GM23338 (cell line): ENCODE measurements at regions not wholly inside any gene's neighbourhood (a gene's known extent, or its start where the extent isn't known, plus 50 kb on each side); places are given as distances from the start of the nearest gene placed in this dataset.

Source experiments
- ATAC-seq: fragments of 200-7000 bp; cut with Tn5 transposase; 3 replicates; pipeline ENCODE4 v1.9.1; 2020
- DNase-seq: peaks from one replicate; pipeline ENCODE4 v3.0.0-alpha.2; 2015; ENCODE audit warnings: low spot score
- H2AFZ ChIP-seq: fragments of 200-600 bp; sonication (generic); 2 replicates; pipeline ENCODE4 v1.8.0; 2016; ENCODE audit warnings: antibody characterized with exemption, mild to moderate bottlenecking, moderate library complexity
- H3F3A ChIP-seq: fragments of 200-600 bp; sonication (generic); replicated peaks from 2 replicates; pipeline ENCODE4 v1.8.0; 2017; ENCODE audit warnings: antibody characterized with exemption, mixed run types, low read depth
- H3K27ac ChIP-seq: fragments of 200-600 bp; sonication (generic); 2 replicates; pipeline ENCODE4 v1.6.1; 2016; ENCODE audit warnings: low read depth
- H3K27me3 ChIP-seq: fragments of 200-600 bp; sonication (generic); 2 replicates; pipeline ENCODE4 v1.8.0; 2016; ENCODE audit warnings: mild to moderate bottlenecking, mixed run types, moderate library complexity; ENCODE audit not compliant: insufficient read depth
- H3K36me3 ChIP-seq: fragments of 200-600 bp; sonication (generic); 2 replicates; pipeline ENCODE4 v1.8.0; 2016; ENCODE audit warnings: mild to moderate bottlenecking; ENCODE audit not compliant: insufficient read depth
- H3K4me1 ChIP-seq: fragments of 200-600 bp; sonication (generic); 2 replicates; pipeline ENCODE4 v1.8.0; 2016; ENCODE audit warnings: mild to moderate bottlenecking, moderate library complexity; ENCODE audit not compliant: insufficient read depth
- H3K4me2 ChIP-seq: fragments of 200-600 bp; sonication (generic); 2 replicates; pipeline ENCODE4 v1.7.1; 2017; ENCODE audit warnings: mixed run types
- H3K4me3 ChIP-seq: fragments of 200-600 bp; sonication (generic); 2 replicates; pipeline ENCODE4 v1.6.1; 2016; ENCODE audit warnings: mixed run types
- H3K79me2 ChIP-seq: fragments of 200-600 bp; sonication (generic); replicated peaks from 2 replicates; pipeline ENCODE4 v1.8.0; 2017; ENCODE audit warnings: mild to moderate bottlenecking; ENCODE audit not compliant: insufficient read depth
- H3K9me2 ChIP-seq: fragments of 200-600 bp; sonication (generic); 2 replicates; pipeline ENCODE4 v1.8.0; 2017; ENCODE audit not compliant: insufficient read depth
- H4K20me1 ChIP-seq: fragments of 200-600 bp; sonication (generic); replicated peaks from 2 replicates; pipeline ENCODE4 v1.8.0; 2017; ENCODE audit warnings: mild to moderate bottlenecking; ENCODE audit not compliant: insufficient read depth
- H3K27ac Mint-ChIP-seq: 2 replicates; pipeline ENCODE4 v1.8.0; 2020; ENCODE audit warnings: inconsistent platforms, mild to moderate bottlenecking, moderate library complexity, mixed read lengths
- H3K27me3 Mint-ChIP-seq: 3 replicates; pipeline ENCODE4 v1.8.0; 2022; ENCODE audit warnings: low read depth, mild to moderate bottlenecking, moderate library complexity, mixed read lengths, inconsistent platforms; ENCODE audit not compliant: insufficient read depth, poor library complexity
- H3K36me3 Mint-ChIP-seq: 3 replicates; pipeline ENCODE4 v1.8.0; 2021; ENCODE audit warnings: low read depth, mild to moderate bottlenecking, inconsistent platforms, moderate library complexity, mixed read lengths
- H3K4me1 Mint-ChIP-seq: 3 replicates; pipeline ENCODE4 v1.8.0; 2020; ENCODE audit warnings: mild to moderate bottlenecking, inconsistent platforms, mixed read lengths
- H3K4me3 Mint-ChIP-seq: 3 replicates; pipeline ENCODE4 v1.8.0; 2021; ENCODE audit warnings: moderate library complexity, mild to moderate bottlenecking, inconsistent platforms, mixed read lengths
- H3K9me3 Mint-ChIP-seq: 3 replicates; pipeline ENCODE4 v1.8.0; 2020; ENCODE audit warnings: moderate library complexity, mild to moderate bottlenecking, inconsistent platforms, mixed read lengths
- CREB1 ChIP-seq: fragments of 250-450 bp; sonication (Bioruptor Pico); IDR thresholded peaks from 2 replicates; pipeline ENCODE4 v1.5.0; 2020; ENCODE audit warnings: low read depth, mild to moderate bottlenecking, moderate library complexity
- CTCF ChIP-seq, 2 experiments: fragments of 200-600 bp in 1 of 2; sonication (generic) in 1 of 2; conservative IDR thresholded peaks; 2 replicates each; pipeline versions ENCODE4 v1.5.1 to v1.6.1; 2016 to 2017; ENCODE audit warnings: antibody characterized with exemption in 2 of 2, low read depth in 2 of 2, mild to moderate bottlenecking in 2 of 2, moderate library complexity in 1 of 2
- ETS1 ChIP-seq: IDR thresholded peaks from 2 replicates; pipeline ENCODE4 v1.6.1; 2016; ENCODE audit warnings: antibody characterized with exemption
- EZH2 ChIP-seq: fragments of 200-600 bp; sonication (generic); IDR thresholded peaks from one replicate; pipeline ENCODE4 v1.8.0; 2017; ENCODE audit warnings: antibody characterized with exemption, mild to moderate bottlenecking, low read depth; ENCODE audit not compliant: unreplicated experiment
- EZH2phosphoT487 ChIP-seq: fragments of 200-600 bp; sonication (generic); IDR thresholded peaks from one replicate; pipeline ENCODE4 v1.8.1; 2018; ENCODE audit warnings: antibody characterized with exemption; ENCODE audit not compliant: unreplicated experiment
- POLR2AphosphoS5 ChIP-seq: IDR thresholded peaks from 2 replicates; pipeline ENCODE4 v1.6.1; 2016; ENCODE audit warnings: antibody characterized with exemption, low read depth
- REST ChIP-seq: IDR thresholded peaks from one replicate; pipeline ENCODE4 v1.6.1; 2018; ENCODE audit warnings: antibody characterized with exemption; ENCODE audit not compliant: unreplicated experiment
- STAT1 ChIP-seq: IDR thresholded peaks from one replicate; pipeline ENCODE4 v1.6.1; 2016; ENCODE audit warnings: antibody characterized with exemption; ENCODE audit not compliant: unreplicated experiment
- ZNF114 ChIP-seq: fragments of 250-450 bp; sonication (Bioruptor Pico); IDR thresholded peaks from 2 replicates; pipeline ENCODE4 v1.5.0; 2020; ENCODE audit warnings: mild to moderate bottlenecking, moderate library complexity
- ZNF331 ChIP-seq: fragments of 250-450 bp; sonication (Bioruptor Pico); IDR thresholded peaks from 2 replicates; pipeline ENCODE4 v1.5.0; 2020; ENCODE audit warnings: low read depth, mild to moderate bottlenecking, moderate library complexity
- ZNF462 ChIP-seq: fragments of 250-450 bp; sonication (Bioruptor Pico); IDR thresholded peaks from 2 replicates; pipeline ENCODE4 v1.5.0; 2020; ENCODE audit warnings: mild to moderate bottlenecking, moderate library complexity

GRCh38 chrX:69306063-69306404, 140.8 kb upstream of the PJA1 start:
- Histone ChIP-seq H2AFZ (no peak overlapping the region), H3K4me3 (peak overlapping the region; percentile 44; the same call in 1 of the 2 replicates), H3K27ac (no peak overlapping the region), H4K20me1 (no peaks in the 10 kb centered on the region), H3K27me3 (no peaks in the 10 kb centered on the region), H3K36me3 (no peaks in the 10 kb centered on the region), H3K4me2 (peak overlapping the region; percentile 68), H3K9me2 (no peaks in the 10 kb centered on the region), H3F3A (no peaks in the 10 kb centered on the region), H3K4me1 (peaks cover 13% of the 10 kb centered on the region; the same call in 1 of the 2 replicates), H3K79me2 (no peaks in the 10 kb centered on the region)
- Mint-ChIP-seq H3K4me3 (no peak overlapping the region), H3K27me3 (peaks cover 8% of the 10 kb centered on the region), H3K4me1 (peaks cover 41% of the 10 kb centered on the region), H3K9me3 (no peaks in the 10 kb centered on the region; the same call in 2 of the 3 replicates), H3K36me3 (no peaks in the 10 kb centered on the region), H3K27ac (no peak overlapping the region)
- ATAC-seq (no peak), DNase-seq (no peak)
- TF ChIP-seq CTCF (conservative IDR thresholded peaks at IDR 0.05; ENCODE audit: low read depth in 2 of 2), result no peak
- no peak for TF ChIP-seq EZH2
- TF ChIP-seq ETS1, result no peak
- no peak for TF ChIP-seq ZNF114 (CRISPR knock-in tag)
- TF ChIP-seq REST, result no peak
- TF ChIP-seq CREB1 (CRISPR knock-in tag), result no peak
- no peak for TF ChIP-seq ZNF462 (CRISPR knock-in tag)
- no peak for TF ChIP-seq STAT1
- no peak for TF ChIP-seq ZNF331 (CRISPR knock-in tag)
- TF ChIP-seq EZH2phosphoT487, result no peak
- no peak for TF ChIP-seq POLR2AphosphoS5
